Head of caudate nucleus (tissue), 42 donors: ENCODE measurements at regions not wholly inside any gene's neighbourhood (a gene's known extent, or its start where the extent isn't known, plus 50 kb on each side); places are given as distances from the start of the nearest gene placed in this dataset.

Source experiments
- DNase-seq, 42 donors: peaks; one replicate each; pipeline versions ENCODE4 v3.0.0 to v3.0.0-alpha.2; 2020 to 2021; ENCODE audit warnings: mixed read lengths in 7 of 42
- intact Hi-C: fragments of 100-400 bp; cut with DNase I; formaldehyde crosslinking; loops from one replicate; pipeline ENCODE4 v1.15.0; 2022

- DNase-seq: no peak
- intact Hi-C loops: no loop called here
These were observed 236.5 kb upstream of the EYS start for GRCh38 chr6:65943548-65943947.

DNA sequence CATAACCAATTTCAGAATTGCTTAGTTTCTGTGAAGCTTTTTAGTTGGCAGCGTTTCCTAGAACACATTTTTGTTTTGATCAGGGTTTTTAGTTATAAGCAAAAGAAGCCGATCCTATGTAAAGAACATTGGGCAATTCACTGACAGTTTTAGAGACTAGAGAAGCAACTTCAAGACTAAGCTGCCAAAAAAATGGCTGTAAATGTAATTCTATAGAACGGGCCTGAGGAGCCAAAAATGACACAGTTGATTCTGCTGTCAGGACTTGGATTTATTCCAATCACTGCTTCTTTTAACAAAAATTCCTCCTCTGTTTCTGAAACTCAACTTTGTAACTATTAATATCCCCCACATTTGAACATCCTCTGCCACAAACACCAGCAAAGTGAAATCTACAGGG, 236.0 kb upstream of the EYS start:
- intact Hi-C loops: no loop called here
- DNase-seq: no peak

DNA sequence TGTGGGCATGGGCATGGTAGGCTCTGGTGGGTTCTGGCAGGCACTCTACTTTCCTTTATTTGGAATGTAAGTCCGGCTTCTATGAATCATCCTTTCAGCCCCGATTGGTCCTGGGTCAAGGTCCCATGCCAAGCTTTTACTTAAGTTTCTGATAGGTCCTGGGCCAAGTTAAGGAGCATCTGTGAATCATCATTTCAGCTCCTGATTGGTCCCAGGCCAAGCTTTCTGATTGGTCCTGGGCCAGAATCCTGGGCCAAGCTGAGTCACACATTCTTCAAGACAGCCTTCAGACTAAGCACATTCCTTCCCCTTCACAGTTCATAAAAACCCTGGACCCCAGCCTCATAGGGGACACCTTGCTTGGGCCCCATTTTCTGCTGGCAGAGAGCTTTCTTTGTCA, 231.0 kb upstream of the EYS start:
- DNase-seq: no peak
- intact Hi-C loops: no loop called here

DNA sequence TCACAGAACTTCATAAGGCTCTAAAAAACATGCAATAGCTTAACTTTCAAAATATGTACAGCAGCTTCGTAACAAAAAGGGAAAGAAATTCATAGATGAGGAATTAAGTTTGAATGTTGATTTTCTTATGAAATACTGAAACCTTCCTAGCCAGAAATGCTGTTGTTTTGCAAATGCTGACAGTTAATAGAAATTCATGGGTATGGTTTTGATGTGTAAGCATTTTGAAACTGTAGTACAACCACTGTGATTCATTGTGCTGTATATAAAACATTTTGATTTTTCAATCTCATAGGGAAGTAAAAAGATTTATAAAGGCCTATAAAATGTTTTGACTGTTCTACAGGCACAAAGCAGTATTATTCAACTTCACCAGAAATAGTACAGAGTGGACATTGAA, 228.4 kb upstream of the EYS start:
- intact Hi-C loops: no loop called here
- no peak for DNase-seq

DNA sequence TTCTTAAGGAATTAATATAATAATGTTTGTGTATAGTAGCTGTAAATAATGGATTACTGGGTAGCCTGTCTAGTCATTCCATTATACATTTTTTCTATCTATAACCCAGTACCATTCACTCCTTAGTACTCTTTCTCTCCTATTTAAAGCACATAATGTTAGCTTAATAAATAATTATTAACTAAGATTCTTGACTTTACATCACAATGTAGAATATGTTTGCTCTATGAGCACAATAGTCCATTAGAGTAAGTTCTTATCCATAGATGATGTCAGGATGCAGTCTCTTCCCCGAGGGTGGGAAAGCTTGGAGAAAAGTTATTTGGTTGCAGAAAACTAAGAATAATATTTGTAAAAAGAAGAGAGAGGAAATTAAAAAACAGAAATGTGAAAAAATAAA, 226.4 kb upstream of the EYS start:
- intact Hi-C loops: no loop called here
- no peak for DNase-seq

GRCh38 chr6:65927141-65927540, 220.1 kb upstream of the EYS start:
- intact Hi-C loops: no loop called here
- DNase-seq: no peak

DNA sequence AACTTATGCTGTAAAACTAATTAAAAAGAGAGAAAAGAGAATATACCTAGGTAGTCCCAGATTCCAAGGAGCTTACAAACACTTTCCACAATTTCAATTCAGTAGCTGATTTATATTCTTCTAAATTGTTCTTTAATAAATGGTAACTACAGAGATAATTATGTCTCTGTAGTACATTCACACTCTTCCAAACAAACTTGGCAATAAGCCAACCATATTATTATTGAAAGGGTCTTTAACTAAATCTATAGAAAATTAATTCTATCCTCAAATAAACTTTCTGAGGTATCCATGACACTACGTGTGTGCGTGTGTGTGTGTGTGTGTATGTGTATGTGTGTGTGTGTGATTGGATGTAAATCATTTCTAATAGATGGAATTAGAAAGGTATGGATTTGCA, 217.4 kb upstream of the EYS start:
- no peak for DNase-seq
- intact Hi-C loops: no loop called here

- DNase-seq: no peak
- intact Hi-C loops: no loop called here
These were observed 215.0 kb upstream of the EYS start for GRCh38 chr6:65922049-65922448.

GRCh38 chr6:65908065-65908464, 201.0 kb upstream of the EYS start:
- DNase-seq: no peak
- intact Hi-C loops: no loop called here

GRCh38 chr6:65903992-65904391, 197.0 kb upstream of the EYS start:
- intact Hi-C loops: no loop called here
- no peak for DNase-seq

DNA sequence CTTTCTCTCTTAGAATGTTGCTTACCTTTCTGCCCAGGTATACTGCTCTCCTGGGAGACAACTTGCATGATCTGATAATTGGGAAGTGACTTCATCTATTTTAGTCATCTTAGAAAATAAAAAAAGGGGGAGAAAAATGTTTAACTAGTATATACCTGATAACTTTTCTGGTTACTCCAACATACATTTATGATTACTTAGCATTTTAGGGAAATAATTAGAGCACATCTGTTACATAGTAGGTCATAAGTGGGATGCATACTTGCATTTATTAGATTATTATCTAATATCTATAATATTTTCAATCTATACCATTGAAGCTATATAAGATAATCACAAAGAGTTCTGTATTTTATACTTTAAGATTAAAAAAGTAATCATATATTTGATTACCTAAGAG, 193.9 kb upstream of the EYS start:
- no peak for DNase-seq
- intact Hi-C loops: no loop called here

- DNase-seq: no peak
These were observed 189.1 kb upstream of the EYS start for GRCh38 chr6:65896140-65896539.

DNA sequence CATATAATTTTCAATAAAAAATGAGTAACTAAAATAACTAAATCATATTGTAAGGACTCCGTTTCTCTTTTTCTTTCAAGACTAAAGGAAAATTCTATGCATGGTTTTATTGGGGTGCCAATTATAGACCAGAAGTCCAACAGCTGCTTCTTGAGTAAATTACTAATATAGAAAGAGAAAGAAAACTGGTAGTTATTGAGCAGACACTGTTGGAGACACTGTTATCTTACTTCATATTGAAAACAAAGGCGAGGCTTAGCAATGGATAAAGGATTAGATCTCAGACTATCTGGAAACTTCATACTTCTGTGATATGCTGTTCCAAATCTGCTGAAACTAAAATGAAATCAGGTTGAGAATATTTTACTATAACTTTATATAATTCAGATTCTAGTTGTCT, 169.6 kb upstream of the EYS start:
- intact Hi-C loops: no loop called here

More at GRCh38 chr6:65896140-65896539, 189.1 kb upstream of the EYS start:
- intact Hi-C loops: no loop called here

GRCh38 chr6:65852369-65852852, 145.4 kb upstream of the EYS start:
- intact Hi-C loops: no loop called here
- no peak for DNase-seq

More for the DNA sequence above, 169.6 kb upstream of the EYS start:
- DNase-seq: no peak

DNA sequence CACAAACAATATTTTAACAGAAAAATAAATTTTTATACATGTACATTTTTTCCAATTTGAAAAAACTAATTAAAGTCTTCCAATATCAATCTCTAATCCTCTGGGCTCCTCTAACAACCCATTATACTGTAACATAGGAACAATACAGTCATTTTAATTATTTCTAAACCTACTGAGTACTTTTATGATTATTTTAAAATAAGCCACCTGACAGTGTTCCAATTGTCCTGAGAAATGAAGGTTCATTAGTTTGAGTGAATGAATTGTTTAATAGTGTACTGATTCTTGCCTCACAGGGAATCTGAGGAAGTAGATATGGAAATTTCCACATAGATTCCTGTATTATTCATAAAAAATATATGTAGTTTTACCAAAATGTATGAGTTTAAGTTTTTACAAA, 123.1 kb upstream of the EYS start:
- DNase-seq: no peak
- intact Hi-C loops: no loop called here

- no peak for DNase-seq
- intact Hi-C loops: no loop called here
These were observed 112.1 kb upstream of the EYS start for GRCh38 chr6:65819152-65819551.

GRCh38 chr6:65818576-65818975, 111.5 kb upstream of the EYS start:
- intact Hi-C loops: no loop called here

DNA sequence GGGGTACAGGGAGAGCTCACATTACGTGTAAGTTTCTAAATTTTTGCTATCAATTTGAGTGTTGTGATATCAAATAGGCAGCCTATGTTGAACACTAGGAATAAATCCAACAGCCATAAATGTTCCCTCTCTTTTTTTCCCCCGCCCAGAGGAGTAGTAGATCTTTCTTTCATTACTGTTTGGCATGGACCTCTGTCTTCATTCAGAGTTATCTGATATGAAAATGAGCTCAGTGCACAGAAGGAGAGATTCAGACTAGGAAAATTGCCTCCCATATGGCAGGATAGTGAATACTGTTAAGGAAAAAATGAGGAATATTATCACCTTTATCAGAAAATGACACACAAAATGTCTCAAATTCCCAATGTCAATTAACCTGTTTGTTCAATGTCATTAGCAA, 110.0 kb upstream of the EYS start:
- DNase-seq: no peak
- intact Hi-C loops: no loop called here

More at GRCh38 chr6:65818576-65818975, 111.5 kb upstream of the EYS start:
- DNase-seq: no peak

DNA sequence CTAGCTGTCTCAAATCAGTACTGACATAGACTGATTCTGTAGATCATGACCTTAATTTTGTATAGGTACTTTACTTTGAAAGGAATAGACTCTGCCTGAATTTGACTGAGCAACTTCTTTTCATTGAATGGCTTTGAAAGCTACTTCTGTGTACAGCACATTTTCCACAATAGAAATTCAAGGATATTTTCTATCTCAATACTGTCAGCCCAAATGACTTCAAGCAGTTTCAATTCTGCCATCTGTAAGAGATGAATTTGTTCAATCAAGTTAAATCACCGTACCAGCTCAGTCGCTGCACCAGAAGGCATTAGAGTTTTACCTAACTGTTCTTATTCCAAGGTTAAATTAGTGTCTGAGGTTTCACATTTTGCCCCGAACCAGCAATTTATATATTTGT, 107.0 kb upstream of the EYS start:
- no peak for DNase-seq
- intact Hi-C loops: no loop called here

DNA sequence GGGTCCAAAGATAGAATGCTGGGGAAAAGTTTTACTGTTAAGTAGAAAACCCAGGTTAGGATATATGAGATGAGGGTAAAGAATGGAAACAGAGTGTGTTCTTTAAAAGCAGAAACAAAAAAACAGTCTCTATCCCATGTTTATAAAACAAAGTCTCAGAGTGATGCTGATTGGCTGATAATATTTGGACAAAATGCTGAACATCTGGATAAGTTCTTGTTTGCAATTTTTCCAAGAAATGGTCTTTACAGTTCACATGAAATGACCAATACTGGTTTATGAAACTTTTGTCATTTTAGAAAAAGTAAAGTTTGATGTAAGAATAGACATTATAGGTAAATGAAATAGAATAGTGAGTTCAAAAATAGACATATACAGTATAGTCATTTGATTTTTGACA, 96.2 kb upstream of the EYS start:
- intact Hi-C loops: no loop called here
- no peak for DNase-seq

- DNase-seq: no peak
- intact Hi-C loops: no loop called here
These were observed 92.4 kb upstream of the EYS start for GRCh38 chr6:65799389-65799788.

DNA sequence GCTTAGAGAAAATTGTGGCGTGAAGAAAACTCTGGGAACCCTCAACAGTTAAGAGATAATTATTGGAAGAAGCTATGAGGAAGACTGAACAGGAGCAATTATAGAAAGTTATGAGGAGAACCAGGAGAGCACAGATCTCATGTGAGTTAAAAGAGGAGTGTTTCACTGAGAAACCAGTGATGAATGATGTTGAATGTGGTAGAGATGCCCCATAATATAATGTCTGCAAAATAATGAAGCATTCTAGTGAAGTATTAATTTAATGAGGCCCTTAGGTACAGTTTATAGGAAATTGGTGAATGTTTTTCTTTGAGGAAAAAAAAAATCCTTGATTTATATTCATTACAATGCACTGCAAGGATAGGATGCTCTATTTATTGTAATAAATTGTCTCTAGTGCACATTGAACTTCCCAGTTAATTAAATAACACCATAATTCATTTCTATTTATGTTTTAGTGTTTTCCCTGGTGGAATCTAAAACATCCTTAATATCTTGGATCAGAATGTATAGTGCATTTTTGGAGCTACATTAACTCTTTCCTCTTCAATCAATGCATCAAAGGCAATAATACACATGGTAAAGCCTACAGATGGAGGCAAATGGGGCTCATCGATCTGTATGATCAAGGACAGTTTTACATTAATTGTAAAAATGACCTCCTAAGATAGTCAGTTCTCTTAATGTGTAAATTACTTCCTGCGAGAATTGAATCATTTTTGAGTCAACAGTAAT, 91.4 kb upstream of the EYS start:
- intact Hi-C loops: no loop called here

More for the DNA sequence above, 91.4 kb upstream of the EYS start:
- DNase-seq: no peak
